OCI-M1 (cell line): ENCODE measurements at regions not wholly inside any gene's neighbourhood (a gene's known extent, or its start where the extent isn't known, plus 50 kb on each side); places are given as distances from the start of the nearest gene placed in this dataset.

ENCODE experiments used
- DNase-seq: peaks from one replicate; lab custom pipeline; 2025; lab: John Stamatoyannopoulos, UW

- DNase-seq: no peak
Measured at GRCh38 chr6:9112544-9112943, 677.2 kb upstream of the SLC35B3 start.

GRCh38 chr6:9103876-9104521 lies 668.7 kb upstream of the SLC35B3 start:
- DNase-seq: no peak

- DNase-seq: no peak
Measured at GRCh38 chr6:9101920-9102319, 666.6 kb upstream of the SLC35B3 start.

GRCh38 chr6:9100869-9101580 lies 665.7 kb upstream of the SLC35B3 start:
- DNase-seq: no peak

DNA sequence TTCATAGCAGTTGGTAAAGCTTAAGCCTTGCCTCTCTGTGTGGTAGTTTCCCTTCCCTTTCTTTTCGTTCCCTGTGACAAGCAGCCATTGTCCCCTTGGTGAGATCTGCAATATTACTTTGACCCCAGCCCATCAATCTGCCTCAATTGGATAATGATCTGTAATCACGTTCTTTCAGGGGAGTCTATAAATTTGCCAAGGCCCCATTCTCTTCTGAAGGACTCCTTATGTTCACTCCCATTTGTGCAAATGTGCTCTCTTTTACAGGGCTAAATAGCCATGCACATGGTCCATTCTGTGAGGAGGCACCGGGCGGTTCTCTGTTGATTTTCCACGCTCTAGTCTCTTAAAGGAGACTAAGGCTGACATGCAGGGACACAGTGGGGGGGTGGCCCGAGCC lies 660.4 kb upstream of the SLC35B3 start:
- DNase-seq: no peak

GRCh38 chr6:9095137-9095536 lies 659.8 kb upstream of the SLC35B3 start:
- no peak for DNase-seq

DNA sequence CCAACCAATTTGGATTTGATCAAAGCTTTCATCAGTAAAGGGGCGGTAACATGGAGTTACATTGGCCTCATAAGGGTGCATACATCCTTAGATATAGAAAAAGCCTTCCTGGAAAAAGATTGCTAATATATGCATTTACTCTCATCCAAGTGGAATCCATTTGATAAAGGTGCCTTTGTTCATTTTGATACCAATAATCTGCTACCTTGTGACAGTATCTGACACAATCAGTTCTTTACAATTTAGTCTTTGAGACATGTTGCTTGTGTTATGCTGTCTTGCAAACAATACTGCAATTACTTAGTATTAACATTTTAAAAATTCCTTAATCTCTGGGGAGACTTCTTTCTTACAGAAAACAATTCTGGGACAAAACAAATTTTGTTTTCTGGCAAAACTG lies 654.4 kb upstream of the SLC35B3 start:
- no peak for DNase-seq

GRCh38 chr6:9087470-9087869 lies 652.1 kb upstream of the SLC35B3 start:
- DNase-seq: no peak

GRCh38 chr6:9086331-9086730 lies 651.0 kb upstream of the SLC35B3 start:
- no peak for DNase-seq

DNA sequence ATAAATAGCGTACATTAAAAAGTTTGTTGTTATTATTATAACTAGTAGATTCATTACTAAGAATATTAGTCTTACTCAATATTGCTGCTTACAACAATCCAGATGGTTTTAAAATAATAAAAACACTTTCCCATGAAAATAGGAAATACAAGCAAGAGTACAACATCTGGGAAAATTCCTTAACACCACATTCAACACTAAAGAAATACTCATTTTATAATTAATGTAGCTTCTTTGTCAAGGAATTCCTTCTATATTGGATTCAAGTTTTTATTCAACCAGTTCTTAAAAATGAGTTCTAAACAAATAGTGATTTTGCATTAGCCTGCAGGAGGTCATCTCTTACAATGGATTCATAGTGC lies 650.3 kb upstream of the SLC35B3 start:
- DNase-seq: no peak

- DNase-seq: no peak
Measured at GRCh38 chr6:9085054-9085708, 649.8 kb upstream of the SLC35B3 start.

DNA sequence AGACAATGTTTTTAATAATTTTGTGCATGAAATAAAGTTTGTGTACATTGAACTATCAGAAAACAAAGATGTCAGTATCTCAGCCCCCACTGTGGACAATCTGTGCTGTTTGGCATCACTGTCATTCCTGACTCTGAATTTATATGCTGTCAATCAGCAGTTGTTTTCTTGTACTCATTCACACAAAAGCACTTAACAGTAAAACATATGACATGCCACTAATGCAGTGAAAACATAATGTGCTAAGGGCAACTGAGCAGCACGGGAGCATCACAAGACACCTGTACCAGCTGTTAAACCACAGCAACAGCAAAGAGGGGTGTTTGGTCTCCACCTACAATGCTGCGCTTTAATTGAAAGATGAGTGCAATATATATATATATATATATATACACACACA lies 647.8 kb upstream of the SLC35B3 start:
- DNase-seq: no peak

GRCh38 chr6:9066726-9067125 lies 631.4 kb upstream of the SLC35B3 start:
- no peak for DNase-seq

GRCh38 chr6:9064156-9064555 lies 628.8 kb upstream of the SLC35B3 start:
- no peak for DNase-seq

GRCh38 chr6:9062596-9062995 lies 627.3 kb upstream of the SLC35B3 start:
- no peak for DNase-seq

- no peak for DNase-seq
Measured at GRCh38 chr6:9057937-9058336, 622.6 kb upstream of the SLC35B3 start.

- no peak for DNase-seq
Measured at GRCh38 chr6:9056556-9056955, 621.2 kb upstream of the SLC35B3 start.

DNA sequence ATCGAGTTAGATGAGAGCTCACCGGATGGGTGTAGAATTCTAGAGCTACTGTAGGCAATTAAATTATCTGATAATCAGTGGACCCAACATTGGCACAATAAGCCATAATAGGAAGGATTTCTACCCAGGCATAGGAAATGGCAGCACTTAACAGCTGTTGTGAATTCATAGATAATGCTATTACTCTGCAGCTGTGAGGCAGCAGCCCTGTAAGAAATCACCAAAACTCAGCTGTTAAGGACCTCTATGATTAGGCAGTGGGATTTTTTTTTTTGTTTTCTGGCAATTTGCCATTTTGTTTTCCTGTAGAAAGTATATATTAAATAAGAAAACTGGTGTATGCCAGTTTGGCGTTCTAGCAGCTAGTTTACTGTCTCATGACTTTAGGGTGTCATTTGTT lies 609.1 kb upstream of the SLC35B3 start:
- DNase-seq: no peak

- DNase-seq: no peak
Measured at GRCh38 chr6:9040718-9041117, 605.4 kb upstream of the SLC35B3 start.

- DNase-seq: no peak
Measured at GRCh38 chr6:9039258-9039657, 603.9 kb upstream of the SLC35B3 start.

DNA sequence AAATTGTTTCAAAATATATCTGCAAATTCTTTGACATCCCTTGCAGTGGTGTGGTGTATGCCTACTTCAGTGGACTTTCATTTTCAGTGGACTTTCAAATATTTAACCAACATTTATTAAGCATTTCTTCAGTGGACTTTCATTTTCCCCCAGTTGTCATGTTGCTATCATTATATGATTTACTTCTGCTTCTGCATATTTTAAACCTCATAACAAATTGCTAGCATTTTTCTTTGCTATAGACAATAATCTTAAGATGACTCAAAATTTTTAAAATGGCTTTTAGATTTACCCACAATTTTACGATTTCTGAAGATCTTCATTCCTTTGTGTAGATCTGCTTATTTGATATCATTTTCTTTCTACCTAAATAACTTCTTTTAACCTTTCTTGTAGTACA lies 592.7 kb upstream of the SLC35B3 start:
- DNase-seq: no peak

- DNase-seq: no peak
Measured at GRCh38 chr6:9025796-9026394, 590.5 kb upstream of the SLC35B3 start.

- DNase-seq: no peak
Measured at GRCh38 chr6:9025228-9025627, 589.9 kb upstream of the SLC35B3 start.
